ENCODE measurements at regions not wholly inside any gene's neighbourhood (a gene's known extent, or its start where the extent isn't known, plus 50 kb on each side); places are given as distances from the start of the nearest gene placed in this dataset.

DNA sequence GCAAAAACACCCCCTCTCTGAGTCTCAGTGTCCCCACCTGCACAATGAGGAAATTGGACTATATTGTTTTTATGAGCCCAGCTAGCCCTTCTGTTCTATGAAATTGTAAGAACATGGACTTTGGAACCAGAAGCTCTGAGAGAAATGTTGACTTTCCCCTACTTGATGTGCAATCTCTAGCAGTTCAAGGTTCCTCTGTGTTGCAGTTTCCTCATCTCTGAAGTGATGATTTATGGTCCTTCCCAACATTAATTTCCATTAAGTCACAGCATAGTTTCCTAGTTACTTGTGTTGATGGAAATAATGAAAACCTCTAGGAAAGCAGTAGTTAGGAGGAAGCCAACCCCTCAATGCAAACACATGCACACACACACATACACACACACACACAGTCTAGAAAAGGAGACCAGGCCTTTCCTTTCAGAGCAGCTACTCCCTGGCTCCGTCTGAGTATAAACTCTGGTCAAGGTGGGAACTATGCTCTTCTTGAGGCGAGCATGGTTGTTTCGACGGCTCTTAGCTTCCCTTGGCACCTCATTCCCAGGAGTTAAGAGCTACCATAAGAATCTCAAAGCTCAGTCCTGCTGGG is 518.4 kb downstream of the SOX6 start:
- Mint-ChIP-seq H3K27ac (ENCODE audit: unreplicated experiment) (no peak overlapping the region), H3K36me3 (ENCODE audit: unreplicated experiment) (no peaks in the 10 kb centered on the region), H3K9me3 (ENCODE audit: unreplicated experiment) (no peaks in the 10 kb centered on the region), H3K4me1 (ENCODE audit: unreplicated experiment) (peaks cover 13% of the 10 kb centered on the region), H3K27me3 (ENCODE audit: unreplicated experiment) (no peaks in the 10 kb centered on the region), H3K4me3 (ENCODE audit: unreplicated experiment) (no peak overlapping the region)
- TF ChIP-seq, protein P1, sequence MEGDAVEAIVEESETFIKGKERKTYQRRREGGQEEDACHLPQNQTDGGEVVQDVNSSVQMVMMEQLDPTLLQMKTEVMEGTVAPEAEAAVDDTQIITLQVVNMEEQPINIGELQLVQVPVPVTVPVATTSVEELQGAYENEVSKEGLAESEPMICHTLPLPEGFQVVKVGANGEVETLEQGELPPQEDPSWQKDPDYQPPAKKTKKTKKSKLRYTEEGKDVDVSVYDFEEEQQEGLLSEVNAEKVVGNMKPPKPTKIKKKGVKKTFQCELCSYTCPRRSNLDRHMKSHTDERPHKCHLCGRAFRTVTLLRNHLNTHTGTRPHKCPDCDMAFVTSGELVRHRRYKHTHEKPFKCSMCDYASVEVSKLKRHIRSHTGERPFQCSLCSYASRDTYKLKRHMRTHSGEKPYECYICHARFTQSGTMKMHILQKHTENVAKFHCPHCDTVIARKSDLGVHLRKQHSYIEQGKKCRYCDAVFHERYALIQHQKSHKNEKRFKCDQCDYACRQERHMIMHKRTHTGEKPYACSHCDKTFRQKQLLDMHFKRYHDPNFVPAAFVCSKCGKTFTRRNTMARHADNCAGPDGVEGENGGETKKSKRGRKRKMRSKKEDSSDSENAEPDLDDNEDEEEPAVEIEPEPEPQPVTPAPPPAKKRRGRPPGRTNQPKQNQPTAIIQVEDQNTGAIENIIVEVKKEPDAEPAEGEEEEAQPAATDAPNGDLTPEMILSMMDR (IDR thresholded peaks at IDR 0.05): no peak
- DNase-seq (ENCODE audit: extremely low spot score, unreplicated experiment): no peak

DNA sequence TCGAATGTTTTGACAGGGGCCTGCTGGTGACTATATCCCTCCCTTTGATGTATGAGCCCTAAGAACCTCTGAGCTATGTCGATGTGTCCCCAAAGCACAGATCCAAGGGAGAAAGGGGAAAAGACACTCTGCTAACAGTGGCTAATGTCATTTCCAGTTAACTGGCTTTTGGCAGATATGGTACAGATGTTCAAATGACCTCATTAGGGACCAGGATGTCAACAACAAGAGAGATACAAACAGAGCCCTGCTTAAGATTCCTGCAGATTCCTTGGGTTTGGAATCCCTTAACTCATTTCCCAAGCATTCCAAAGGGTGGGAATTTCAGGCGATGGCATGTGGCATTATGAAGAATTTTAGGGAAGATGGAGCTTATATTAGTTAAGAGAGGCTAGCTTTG is 517.3 kb downstream of the SOX6 start:
- Mint-ChIP-seq H3K4me1 (ENCODE audit: unreplicated experiment) (peaks cover 24% of the 10 kb centered on the region), H3K27ac (ENCODE audit: unreplicated experiment) (no peak overlapping the region), H3K9me3 (ENCODE audit: unreplicated experiment) (no peaks in the 10 kb centered on the region), H3K36me3 (ENCODE audit: unreplicated experiment) (no peaks in the 10 kb centered on the region), H3K27me3 (ENCODE audit: unreplicated experiment) (no peaks in the 10 kb centered on the region), H3K4me3 (ENCODE audit: unreplicated experiment) (no peak overlapping the region)
- no peak for DNase-seq (ENCODE audit: extremely low spot score, unreplicated experiment)
- TF ChIP-seq, protein P1 (IDR thresholded peaks at IDR 0.05): no peak

DNA sequence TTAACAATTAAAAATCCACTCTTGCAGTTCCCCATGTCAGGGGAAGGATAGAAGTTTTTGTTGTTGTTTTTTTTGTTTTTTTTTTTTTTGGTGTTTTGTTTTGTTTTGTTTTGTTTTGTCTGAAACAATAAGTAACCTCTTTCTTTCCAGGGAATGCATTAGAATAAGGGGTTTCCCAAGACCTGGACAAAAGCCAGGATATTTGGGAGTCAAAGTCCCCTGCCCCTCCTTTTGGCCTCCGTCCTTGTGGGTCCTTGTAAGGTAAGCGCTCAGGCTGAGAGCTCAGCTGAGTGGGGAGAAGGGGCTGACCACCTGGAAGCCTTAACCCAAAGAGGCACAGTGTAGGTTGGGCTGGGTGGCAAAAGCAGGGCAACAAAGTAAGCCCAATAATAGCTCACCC is 515.4 kb downstream of the SOX6 start:
- H3K4me3 Mint-ChIP-seq (ENCODE audit: unreplicated experiment): no peak overlapping the region
- TF ChIP-seq, protein P1 (IDR thresholded peaks at IDR 0.05): no peak
- H3K27me3 Mint-ChIP-seq (ENCODE audit: unreplicated experiment): no peaks in the 10 kb centered on the region

DNA sequence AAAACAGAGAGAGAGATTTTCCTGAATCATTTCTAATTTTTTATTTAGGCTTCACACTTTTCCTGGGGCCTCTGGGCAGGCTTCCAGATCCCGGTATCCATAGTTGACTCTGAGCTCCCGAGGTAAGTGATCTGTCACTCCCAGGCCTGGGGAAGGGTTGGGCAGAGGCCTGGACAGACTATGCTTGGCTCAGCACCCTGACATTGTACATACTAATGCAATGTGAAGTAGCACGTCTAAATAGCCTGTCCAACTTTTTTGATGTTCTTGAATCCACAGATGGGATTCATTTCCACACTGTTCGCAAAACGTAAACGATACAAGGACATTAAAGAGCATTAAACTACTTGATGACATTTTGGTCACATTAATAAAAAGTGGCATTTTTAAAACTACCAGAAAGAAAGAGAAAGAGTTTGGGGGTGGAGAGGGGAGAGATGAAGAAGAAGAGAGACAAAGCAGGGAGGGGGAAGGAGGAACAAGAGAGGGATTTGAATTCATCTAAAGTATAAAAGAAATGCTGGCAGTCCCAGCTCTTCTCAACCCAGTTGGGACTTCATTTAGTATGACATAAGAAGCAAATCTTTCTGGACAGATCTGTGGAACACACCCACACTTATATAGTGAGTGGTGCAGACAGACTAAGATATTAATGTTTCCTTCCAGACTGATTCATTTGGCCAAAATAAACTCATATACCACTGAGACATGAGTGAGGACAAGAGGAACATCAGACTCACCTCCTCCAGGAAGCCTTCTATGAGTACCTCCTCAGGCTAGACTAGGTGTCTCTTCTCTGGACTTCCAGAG is 514.2 kb downstream of the SOX6 start:
- Mint-ChIP-seq H3K27me3 (ENCODE audit: unreplicated experiment) (no peaks in the 10 kb centered on the region), H3K9me3 (ENCODE audit: unreplicated experiment) (no peaks in the 10 kb centered on the region), H3K27ac (ENCODE audit: unreplicated experiment) (peak overlapping the region; percentile 42), H3K4me3 (ENCODE audit: unreplicated experiment) (no peak overlapping the region), H3K36me3 (ENCODE audit: unreplicated experiment) (no peaks in the 10 kb centered on the region), H3K4me1 (ENCODE audit: unreplicated experiment) (peaks cover 33% of the 10 kb centered on the region)
- TF ChIP-seq, protein P1 (IDR thresholded peaks at IDR 0.05): no peak
- DNase-seq (ENCODE audit: extremely low spot score, unreplicated experiment): no peak

More for the DNA sequence above, 515.4 kb downstream of the SOX6 start:
- no peak overlapping the region for H3K27ac Mint-ChIP-seq (ENCODE audit: unreplicated experiment)
- peaks cover 33% of the 10 kb centered on the region for H3K4me1 Mint-ChIP-seq (ENCODE audit: unreplicated experiment)
- no peak for DNase-seq (ENCODE audit: extremely low spot score, unreplicated experiment)
- H3K36me3 Mint-ChIP-seq (ENCODE audit: unreplicated experiment): no peaks in the 10 kb centered on the region
- no peaks in the 10 kb centered on the region for H3K9me3 Mint-ChIP-seq (ENCODE audit: unreplicated experiment)

DNA sequence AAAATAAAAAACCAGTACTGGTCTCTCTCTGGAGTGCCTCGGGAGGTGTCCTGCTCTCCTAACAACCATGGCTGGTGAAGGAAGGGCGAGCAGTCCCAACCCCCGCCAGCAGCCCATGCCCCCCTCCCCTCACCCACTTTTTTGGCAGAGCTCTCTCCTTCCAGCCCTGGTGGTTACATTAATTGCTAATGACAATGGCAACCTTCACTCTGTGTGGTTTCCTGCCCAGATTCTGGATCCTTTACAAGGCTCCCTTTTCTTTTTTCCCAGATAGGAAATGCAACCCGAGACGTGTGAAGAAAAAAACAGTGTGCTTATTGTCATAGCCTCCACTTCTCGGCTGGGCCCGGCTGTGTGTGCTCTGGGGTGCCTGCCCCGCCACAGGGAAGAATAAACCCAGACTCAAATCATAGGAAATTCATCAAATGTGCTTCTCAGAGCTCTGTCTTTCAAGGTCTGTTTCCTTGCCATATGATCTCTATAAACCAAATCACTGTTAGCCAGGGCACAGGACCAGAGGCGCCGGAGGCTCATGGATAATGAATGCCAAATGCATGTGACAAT is 513.0 kb downstream of the SOX6 start:
- Mint-ChIP-seq H3K27me3 (ENCODE audit: unreplicated experiment) (no peaks in the 10 kb centered on the region), H3K4me1 (ENCODE audit: unreplicated experiment) (peaks cover 33% of the 10 kb centered on the region), H3K4me3 (ENCODE audit: unreplicated experiment) (no peak overlapping the region), H3K9me3 (ENCODE audit: unreplicated experiment) (no peaks in the 10 kb centered on the region), H3K27ac (ENCODE audit: unreplicated experiment) (peak overlapping the region; percentile 86), H3K36me3 (ENCODE audit: unreplicated experiment) (no peaks in the 10 kb centered on the region)
- TF ChIP-seq, protein P1 (IDR thresholded peaks at IDR 0.05): no peak
- DNase-seq (ENCODE audit: extremely low spot score, unreplicated experiment): no peak

Measured in osteocyte (in vitro differentiated cells).